Liver (tissue), 7 donors: ENCODE measurements at regions not wholly inside any gene's neighbourhood (a gene's known extent, or its start where the extent isn't known, plus 50 kb on each side); places are given as distances from the start of the nearest gene placed in this dataset.

Experiments
- DNase-seq: peaks from one replicate; pipeline ENCODE4 v3.0.0-alpha.2; 2017; ENCODE audit warnings: low spot score
- H3K27ac ChIP-seq, 2 donors: one replicate each; pipeline ENCODE4 v1.7.0; 2013; ENCODE audit warnings: inconsistent platforms in 2 of 2, low read length in 2 of 2, control low read depth in 1 of 2, low read depth in 1 of 2, mild to moderate bottlenecking in 1 of 2
- H3K27me3 ChIP-seq, 4 donors: one replicate each; pipeline versions ENCODE4 v1.6.1 to v1.7.0; 2013; ENCODE audit warnings: low read length in 3 of 4, inconsistent platforms in 1 of 4, mild to moderate bottlenecking in 1 of 4, moderate library complexity in 1 of 4; ENCODE audit not compliant: control insufficient read depth in 4 of 4, insufficient read depth in 4 of 4
- H3K36me3 ChIP-seq, 4 donors: one replicate each; pipeline versions ENCODE4 v1.6.1 to v1.7.0; 2013; ENCODE audit warnings: low read length in 3 of 4, mild to moderate bottlenecking in 3 of 4, low read depth in 1 of 4, moderate library complexity in 1 of 4; ENCODE audit not compliant: control insufficient read depth in 4 of 4, insufficient read depth in 3 of 4
- H3K4me1 ChIP-seq, 4 donors: one replicate each; pipeline versions ENCODE4 v1.6.1 to v1.7.0; 2013; ENCODE audit warnings: low read length in 3 of 4, mild to moderate bottlenecking in 3 of 4, moderate library complexity in 1 of 4; ENCODE audit not compliant: control insufficient read depth in 4 of 4, insufficient read depth in 4 of 4
- H3K4me3 ChIP-seq, 3 donors: one replicate each; pipeline versions ENCODE4 v1.6.1 to v1.7.0; 2013; ENCODE audit warnings: low read length in 3 of 3, control low read depth in 1 of 3, low read depth in 1 of 3, mild to moderate bottlenecking in 1 of 3
- H3K9ac ChIP-seq, 2 donors: one replicate each; pipeline ENCODE4 v1.7.0; 2013; ENCODE audit warnings: low read length in 2 of 2, mild to moderate bottlenecking in 2 of 2, moderate library complexity in 2 of 2, control low read depth in 1 of 2, low read depth in 1 of 2
- H3K9me3 ChIP-seq, 4 donors: one replicate each; pipeline versions ENCODE4 v1.6.1 to v1.7.0; 2013; ENCODE audit warnings: low read length in 3 of 4; ENCODE audit not compliant: control insufficient read depth in 4 of 4
- ATF3 ChIP-seq: IDR thresholded peaks from 2 replicates; pipeline ENCODE4 v1.6.1; 2016; ENCODE audit warnings: antibody characterized with exemption
- EGR1 ChIP-seq, 2 donors: IDR thresholded peaks; 2 replicates each; pipeline ENCODE4 v1.6.1; 2016 to 2018; ENCODE audit warnings: antibody characterized with exemption in 2 of 2, low read depth in 2 of 2
- FOXA2 ChIP-seq: IDR thresholded peaks from 2 replicates; pipeline ENCODE4 v1.6.1; 2016; ENCODE audit warnings: antibody characterized with exemption
- GABPA ChIP-seq, 2 donors: IDR thresholded peaks in 1 of 2; conservative IDR thresholded peaks in 1 of 2; 2 replicates each; pipeline ENCODE4 v1.6.1; 2016; ENCODE audit warnings: antibody characterized with exemption in 2 of 2, mild to moderate bottlenecking in 1 of 2, moderate library complexity in 1 of 2
- HNF4A ChIP-seq, 2 donors: conservative IDR thresholded peaks; 2 replicates each; pipeline ENCODE4 v1.6.1; 2016; ENCODE audit warnings: antibody characterized with exemption in 2 of 2, mild to moderate bottlenecking in 2 of 2
- HNF4G ChIP-seq: IDR thresholded peaks from 2 replicates; pipeline ENCODE4 v1.6.1; 2016; ENCODE audit warnings: antibody characterized with exemption
- MAX ChIP-seq: IDR thresholded peaks from 2 replicates; pipeline ENCODE4 v1.6.1; 2016; ENCODE audit warnings: antibody characterized with exemption
- NR2F2 ChIP-seq: IDR thresholded peaks from 2 replicates; pipeline ENCODE4 v1.6.1; 2016; ENCODE audit warnings: antibody characterized with exemption
- RAD21 ChIP-seq, 2 donors: IDR thresholded peaks; 2 replicates each; pipeline ENCODE4 v1.6.1; 2016; ENCODE audit warnings: antibody characterized with exemption in 2 of 2, mild to moderate bottlenecking in 2 of 2
- REST ChIP-seq: IDR thresholded peaks from 2 replicates; pipeline ENCODE4 v1.6.1; 2016; ENCODE audit warnings: antibody characterized with exemption, mild to moderate bottlenecking
- RXRA ChIP-seq, 2 donors: IDR thresholded peaks; 2 replicates each; pipeline ENCODE4 v1.6.1; 2017 to 2018; ENCODE audit warnings: antibody characterized with exemption in 2 of 2, mild to moderate bottlenecking in 1 of 2
- SP1 ChIP-seq: IDR thresholded peaks from 2 replicates; pipeline ENCODE4 v1.6.1; 2018; ENCODE audit warnings: antibody characterized with exemption, mild to moderate bottlenecking
- TAF1 ChIP-seq: conservative IDR thresholded peaks from 2 replicates; pipeline ENCODE4 v1.6.1; 2016; ENCODE audit warnings: antibody characterized with exemption, mild to moderate bottlenecking
- YY1 ChIP-seq: IDR thresholded peaks from 2 replicates; pipeline ENCODE4 v1.6.1; 2016; ENCODE audit warnings: antibody characterized with exemption, mild to moderate bottlenecking
- ZBTB33 ChIP-seq: IDR thresholded peaks from 2 replicates; pipeline ENCODE4 v1.6.1; 2016; ENCODE audit warnings: antibody characterized with exemption
- WGBS: extraction: QIAGEN DNeasy Blood & Tissue Kit; methylation state at CpG from one replicate; pipeline ENCODE4 v1.1.7; 2013; 5-methylcytosine and 5-hydroxymethylcytosine counted together
- donor health status: healthy.
- donor health status: healthy.
- donor health status: healthy.
- donor health status: healthy.

GRCh38 chr4:108429662-108430061 lies 190.7 kb upstream of the RPL34 start:
- 59% methylated on average over 1 of the region's 1 CpG for WGBS
- H3K9me3 ChIP-seq = no peaks in the 10 kb centered on the region

GRCh38 chr4:108428923-108429322 lies 191.5 kb upstream of the RPL34 start:
- no peaks in the 10 kb centered on the region for H3K36me3 ChIP-seq
- 80% methylated on average over 3 of the region's 3 CpGs for WGBS
- TF ChIP-seq NR2F2 (no peak), FOXA2 (no peak), TAF1 (no peak), RXRA (IDR thresholded peaks at IDR 0.05) (no peak), REST (no peak), YY1 (no peak), HNF4A (conservative IDR thresholded peaks at IDR 0.05) (no peak), EGR1 (IDR thresholded peaks at IDR 0.05; ENCODE audit: low read depth in 2 of 2) (no peak), RAD21 (IDR thresholded peaks at IDR 0.05) (no peak), SP1 (no peak), HNF4G (no peak), GABPA (IDR thresholded peaks at IDR 0.05 in 1 of 2, conservative IDR thresholded peaks at IDR 0.05 in 1 of 2) (no peak)

More at GRCh38 chr4:108429662-108430061, 190.7 kb upstream of the RPL34 start:
- no peak overlapping the region for H3K27ac ChIP-seq
- no peaks in the 10 kb centered on the region for H3K27me3 ChIP-seq
- no peaks in the 10 kb centered on the region for H3K36me3 ChIP-seq
- H3K4me1 ChIP-seq = no peaks in the 10 kb centered on the region
- no peak overlapping the region for H3K9ac ChIP-seq
- DNase-seq = no peak
- no peak overlapping the region for H3K4me3 ChIP-seq
- TF ChIP-seq HNF4G (no peak), RAD21 (IDR thresholded peaks at IDR 0.05) (no peak), REST (no peak), MAX (no peak), RXRA (IDR thresholded peaks at IDR 0.05) (no peak), FOXA2 (no peak), TAF1 (no peak), EGR1 (IDR thresholded peaks at IDR 0.05; ENCODE audit: low read depth in 2 of 2) (no peak), NR2F2 (no peak), YY1 (no peak), SP1 (no peak), ATF3 (no peak), ZBTB33 (no peak)

More at GRCh38 chr4:108428923-108429322, 191.5 kb upstream of the RPL34 start:
- Histone ChIP-seq H3K9me3 (no peaks in the 10 kb centered on the region), H3K4me1 (no peaks in the 10 kb centered on the region), H3K9ac (no peak overlapping the region), H3K27me3 (no peaks in the 10 kb centered on the region), H3K27ac (no peak overlapping the region), H3K4me3 (no peak overlapping the region)
- DNase-seq = no peak
